Activated CD4-positive, alpha-beta T cell treated with anti-CD3 and anti-CD28 coated beads, Interleukin-10, Interleukin-2, amounts not matched to agents 100 ng/mL and 50 ng/mL, durations not matched to agents 16 hours and 8 hours (primary cell): ENCODE measurements at regions not wholly inside any gene's neighbourhood (a gene's known extent, or its start where the extent isn't known, plus 50 kb on each side); places are given as distances from the start of the nearest gene placed in this dataset.

ENCODE experiments used
- DNase-seq: peaks from one replicate; pipeline ENCODE4 v3.0.0-alpha.2; 2020

GRCh38 chr19:23531976-23532375, 136.7 kb upstream of the ZNF91 start:
- DNase-seq, result no peak

GRCh38 chr19:23531231-23531790, 136.0 kb upstream of the ZNF91 start:
- DNase-seq, result no peak

GRCh38 chr19:23528376-23528775, 133.1 kb upstream of the ZNF91 start:
- no peak for DNase-seq

GRCh38 chr19:23527797-23528196, 132.5 kb upstream of the ZNF91 start:
- peak; percentile 43 for DNase-seq

- no peak for DNase-seq
Observed at GRCh38 chr19:23526302-23526701, 131.0 kb upstream of the ZNF91 start.

- no peak for DNase-seq
Observed at GRCh38 chr19:23525276-23525852, 130.1 kb upstream of the ZNF91 start.

GRCh38 chr19:23523863-23524262, 128.6 kb upstream of the ZNF91 start:
- DNase-seq, result no peak

- no peak for DNase-seq
Observed at GRCh38 chr19:23522431-23522830, 127.2 kb upstream of the ZNF91 start.

GRCh38 chr19:23521471-23521870, 126.2 kb upstream of the ZNF91 start:
- no peak for DNase-seq

GRCh38 chr19:23520441-23520840, 125.2 kb upstream of the ZNF91 start:
- DNase-seq, result no peak

- no peak for DNase-seq
Observed at GRCh38 chr19:23519031-23519430, 123.8 kb upstream of the ZNF91 start.

GRCh38 chr19:23516266-23516665, 121.0 kb upstream of the ZNF91 start:
- no peak for DNase-seq

- DNase-seq, result no peak
Observed at GRCh38 chr19:23515551-23515950, 120.3 kb upstream of the ZNF91 start.

GRCh38 chr19:23512151-23512925, 117.1 kb upstream of the ZNF91 start:
- no peak for DNase-seq

GRCh38 chr19:23509686-23510450, 114.6 kb upstream of the ZNF91 start:
- DNase-seq, result no peak

- no peak for DNase-seq
Observed at GRCh38 chr19:23507446-23507845, 112.2 kb upstream of the ZNF91 start.

- DNase-seq, result no peak
Observed at GRCh38 chr19:23505738-23506137, 110.5 kb upstream of the ZNF91 start.

GRCh38 chr19:23482829-23483228, 87.6 kb upstream of the ZNF91 start:
- no peak for DNase-seq

- DNase-seq, result no peak
Observed at GRCh38 chr19:23481043-23481442, 85.8 kb upstream of the ZNF91 start.

- no peak for DNase-seq
Observed at GRCh38 chr19:23475477-23475876, 80.2 kb upstream of the ZNF91 start.

GRCh38 chr19:23474761-23475160, 79.5 kb upstream of the ZNF91 start:
- DNase-seq, result no peak

- no peak for DNase-seq
Observed at GRCh38 chr19:23474172-23474571, 78.9 kb upstream of the ZNF91 start.

GRCh38 chr19:23470873-23471545, 75.7 kb upstream of the ZNF91 start:
- no peak for DNase-seq
